ENCODE measurements at regions not wholly inside any gene's neighbourhood (a gene's known extent, or its start where the extent isn't known, plus 50 kb on each side); places are given as distances from the start of the nearest gene placed in this dataset.

DNA sequence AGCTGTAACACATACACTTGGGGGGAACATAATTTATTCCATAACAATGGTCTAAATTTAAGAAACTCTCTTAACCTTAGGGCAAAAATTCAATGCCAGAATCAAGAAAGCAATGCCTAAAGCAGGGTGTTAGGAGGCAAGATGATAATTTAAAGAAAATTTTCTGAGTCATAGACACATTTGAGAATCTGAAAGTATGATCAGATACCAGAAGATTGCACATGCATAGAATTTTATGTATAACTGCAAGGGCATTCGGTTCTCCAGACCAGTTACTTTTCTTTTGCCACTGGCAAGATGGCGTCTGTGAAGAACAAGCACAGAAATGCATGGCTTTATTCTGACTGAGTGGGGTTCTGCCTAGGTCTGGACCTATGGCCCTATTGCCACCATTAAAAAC lies 64.4 kb upstream of the IPO9 start:
- no peak overlapping the region for H3K14ac ChIP-seq (ENCODE audit: insufficient read length)
- no peaks in the 10 kb centered on the region for H3K23me2 ChIP-seq (ENCODE audit: low read depth, low read length)
- H2AK5ac ChIP-seq (ENCODE audit: low read depth, low read length): no peak overlapping the region
- H3K4me3 ChIP-seq (ENCODE audit: extremely low read depth in 1 of 4, insufficient read depth in 2 of 4, low read depth in 3 of 4, low read length in 4 of 4): no peak overlapping the region
- ChIA-PET POLR2A (ENCODE audit: partially characterized antibody) (interaction anchor here (0.9 to 1.5 kb wide), 2 partner anchors 13 to 28 kb away, joined by 3 to 4 read pairs; no protein-coding TSS in a partner anchor), CTCF (ENCODE audit: partially characterized antibody) (interaction anchor here (0.7 to 2.3 kb wide), 9 partner anchors 9 to 252 kb away, joined by 3 to 10 read pairs (median 5); no protein-coding TSS in a partner anchor)
- peaks cover 0 to 38% of the 10 kb centered on the region in 2 experiments; a peak in 3 of 4 replicates for H3K79me2 ChIP-seq (ENCODE audit: control insufficient read depth in 1 of 2, insufficient read depth in 2 of 2, low read length in 2 of 2)
- peaks cover 5% of the 10 kb centered on the region; the same call in 1 of the 2 replicates for H3K79me1 ChIP-seq (ENCODE audit: low read depth, low read length)
- 95% methylated on average over 2 of the region's 2 CpGs; no CpG with 5 or more reads in 1 of the 2 experiments for WGBS, 2 experiments (ENCODE audit: extremely low coverage in 1 of 2, insufficient coverage in 1 of 2, insufficient read length in 1 of 2, insufficient replicate concordance in 2 of 2, low coverage in 1 of 2, low lambda C conversion rate in 2 of 2, missing lambda C conversion rate in 1 of 2)
- H3K18ac ChIP-seq (ENCODE audit: extremely low read depth, low read length): no peak overlapping the region
- H3K4ac ChIP-seq (replicated peaks; ENCODE audit: insufficient read length, low read depth, low read length): no peak overlapping the region
- H2BK12ac ChIP-seq (ENCODE audit: low read depth, low read length): no peak overlapping the region
- no peak overlapping the region for H3K4me2 ChIP-seq (ENCODE audit: insufficient read depth in 1 of 2, low read depth in 2 of 2, low read length in 2 of 2)
- no peak overlapping the region for H3K23ac ChIP-seq (ENCODE audit: insufficient read length)
- no peak overlapping the region for H2BK20ac ChIP-seq (ENCODE audit: low read length)
- no peak overlapping the region for H2BK5ac ChIP-seq (ENCODE audit: low read depth, low read length)
- DNase-seq (ENCODE audit: low read depth in 1 of 2, low spot score in 2 of 2) (no peak), FAIRE-seq (no peak)
- no peaks in the 10 kb centered on the region for H3K9me3 ChIP-seq (ENCODE audit: insufficient read depth in 2 of 2, low read depth in 1 of 2, low read length in 1 of 2)
- peaks cover 0 to 11% (median 3%) of the 10 kb centered on the region in 4 experiments; a peak in 4 of 7 replicates for H3K4me1 ChIP-seq (replicated peaks in 1 of 4; ENCODE audit: control insufficient read depth in 3 of 4, insufficient read depth in 4 of 4, low read length in 3 of 4)
- H3K56ac ChIP-seq (replicated peaks; ENCODE audit: insufficient read length, low read depth, low read length): no peak overlapping the region
- H2BK15ac ChIP-seq (ENCODE audit: low read length): no peak overlapping the region
- H2BK120ac ChIP-seq (replicated peaks; ENCODE audit: low read depth, low read length): no peak overlapping the region
- no peaks in the 10 kb centered on the region for H3K36me3 ChIP-seq (ENCODE audit: control insufficient read depth in 2 of 4, insufficient read depth in 4 of 4, low read length in 3 of 4)
- no peak overlapping the region for H4K91ac ChIP-seq (replicated peaks; ENCODE audit: insufficient read length, low read length)
- H4K20me1 ChIP-seq (replicated peaks in 1 of 2; ENCODE audit: control insufficient read depth in 1 of 2, insufficient read depth in 2 of 2, low read length in 2 of 2): no peaks in the 10 kb centered on the region
- no peaks in the 10 kb centered on the region for H3K27me3 ChIP-seq (replicated peaks in 1 of 4; ENCODE audit: control insufficient read depth in 3 of 4, extremely low read depth in 1 of 4, insufficient read depth in 3 of 4, low read length in 3 of 4)
- no peak overlapping the region for H4K5ac ChIP-seq (ENCODE audit: insufficient read length, low read depth, low read length)
- no peak overlapping the region for H4K8ac ChIP-seq (ENCODE audit: extremely low read depth, insufficient read depth, low read length)
- H3K27ac ChIP-seq (ENCODE audit: low read depth, low read length): no peak overlapping the region
- no peak overlapping the region for H2AFZ ChIP-seq (ENCODE audit: low read length)
- no peak overlapping the region for H3K9ac ChIP-seq (replicated peaks in 1 of 4; ENCODE audit: extremely low read depth in 1 of 4, low read depth in 3 of 4, low read length in 3 of 4)
- no peak for TF ChIP-seq TAF1 (IDR thresholded peaks at IDR 0.05; ENCODE audit: low read depth, low read length)
- TF ChIP-seq ZNF274 (IDR thresholded peaks at IDR 0.05; ENCODE audit: borderline replicate concordance, extremely low read depth, low read length): no peak

Measured in H1 (cell line).